ENCODE measurements at regions not wholly inside any gene's neighbourhood (a gene's known extent, or its start where the extent isn't known, plus 50 kb on each side); places are given as distances from the start of the nearest gene placed in this dataset.

GRCh38 chr13:83272652-83273240, 609.5 kb downstream of the SLITRK1 start:
- TF ChIP-seq CTCF (conservative IDR thresholded peaks at IDR 0.05; ENCODE audit: low read depth, low read length) (no peak), POLR2A (IDR thresholded peaks at IDR 0.05; ENCODE audit: low read depth, low read length) (no peak), RCOR1 (IDR thresholded peaks at IDR 0.05; ENCODE audit: insufficient replicate concordance, low read length) (no peak), USF2 (IDR thresholded peaks at IDR 0.05; ENCODE audit: low read depth, low read length) (no peak), CEBPB (IDR thresholded peaks at IDR 0.05; ENCODE audit: low read depth, low read length) (no peak), RFX5 (IDR thresholded peaks at IDR 0.05; ENCODE audit: low read depth, low read length) (no peak), NFE2L2 (IDR thresholded peaks at IDR 0.05; ENCODE audit: low read depth, low read length) (no peak), SMC3 (IDR thresholded peaks at IDR 0.05; ENCODE audit: low read depth, low read length) (no peak), MXI1 (IDR thresholded peaks at IDR 0.05; ENCODE audit: borderline replicate concordance, low read depth, low read length) (no peak), MAZ (IDR thresholded peaks at IDR 0.05; ENCODE audit: borderline replicate concordance, low read depth, low read length) (no peak), BHLHE40 (IDR thresholded peaks at IDR 0.05; ENCODE audit: low read depth, low read length) (no peak), FOS (IDR thresholded peaks at IDR 0.05; ENCODE audit: low read depth, low read length) (no peak), ELK1 (IDR thresholded peaks at IDR 0.05; ENCODE audit: borderline replicate concordance, low read depth, low read length) (no peak), RAD21 (IDR thresholded peaks at IDR 0.05; ENCODE audit: low read length) (no peak)

All from IMR-90 (cell line).